ENCODE measurements at regions not wholly inside any gene's neighbourhood (a gene's known extent, or its start where the extent isn't known, plus 50 kb on each side); places are given as distances from the start of the nearest gene placed in this dataset.

DNA sequence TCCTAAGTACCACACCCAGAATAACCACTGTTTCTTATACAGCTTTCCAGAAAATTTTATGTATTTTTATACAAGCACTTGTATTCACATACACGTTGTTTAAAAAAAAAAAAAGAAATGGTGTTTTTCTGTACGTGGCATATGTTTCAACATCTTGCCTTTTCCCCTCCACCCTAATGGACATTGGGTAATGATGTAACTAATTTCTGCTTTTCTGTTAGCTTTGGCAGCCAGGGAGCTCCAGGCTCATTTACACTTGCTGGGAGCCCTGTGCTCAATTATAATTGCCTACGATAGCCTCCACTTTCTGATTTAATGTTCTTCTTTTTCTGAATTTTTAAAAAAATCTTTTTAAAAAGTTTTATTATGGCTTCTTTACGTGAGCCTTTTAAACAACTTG is 352.4 kb downstream of the UTRN start:
- Histone ChIP-seq H3K4me1 (ENCODE audit: insufficient read depth, low read length) (no peaks in the 10 kb centered on the region), H3K9ac (ENCODE audit: low read depth, low read length) (no peak overlapping the region), H3K27me3 (ENCODE audit: insufficient read depth, low read length) (no peaks in the 10 kb centered on the region), H3K4me3 (ENCODE audit: low read length) (no peak overlapping the region), H3K27ac (ENCODE audit: low read length) (no peak overlapping the region), H3K9me3 (ENCODE audit: insufficient read depth, low read depth, low read length) (no peaks in the 10 kb centered on the region), H3K36me3 (ENCODE audit: insufficient read depth, low read depth, low read length) (no peaks in the 10 kb centered on the region)

DNA sequence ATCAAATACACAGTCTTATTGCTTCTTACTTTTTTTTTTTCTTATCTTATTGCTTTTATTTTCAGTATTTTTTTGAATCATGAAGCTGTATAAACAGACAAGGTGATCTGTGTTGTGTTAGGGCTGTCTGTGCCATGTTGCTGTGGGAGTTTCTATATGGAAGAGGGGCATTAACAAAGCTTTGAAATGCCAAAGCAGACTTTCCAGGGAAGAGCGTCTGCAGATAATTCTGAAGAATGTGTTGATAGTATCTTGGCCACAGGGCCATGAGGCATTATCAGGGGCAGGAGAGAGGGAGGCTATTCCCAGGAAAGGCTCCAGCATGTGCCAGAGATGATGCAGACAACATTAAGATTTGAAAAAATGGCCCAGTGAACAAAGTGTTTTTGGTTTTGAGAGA is 354.5 kb downstream of the UTRN start:
- H3K36me3 ChIP-seq (ENCODE audit: insufficient read depth, low read depth, low read length): no peaks in the 10 kb centered on the region
- no peaks in the 10 kb centered on the region for H3K9me3 ChIP-seq (ENCODE audit: insufficient read depth, low read depth, low read length)
- peaks cover 10% of the 10 kb centered on the region; the same call in 1 of the 2 replicates for H3K4me1 ChIP-seq (ENCODE audit: insufficient read depth, low read length)
- H3K27me3 ChIP-seq (ENCODE audit: insufficient read depth, low read length): no peaks in the 10 kb centered on the region
- no peak overlapping the region for H3K9ac ChIP-seq (ENCODE audit: low read depth, low read length)
- H3K27ac ChIP-seq (ENCODE audit: low read length): no peak overlapping the region
- H3K4me3 ChIP-seq (ENCODE audit: low read length): no peak overlapping the region

DNA sequence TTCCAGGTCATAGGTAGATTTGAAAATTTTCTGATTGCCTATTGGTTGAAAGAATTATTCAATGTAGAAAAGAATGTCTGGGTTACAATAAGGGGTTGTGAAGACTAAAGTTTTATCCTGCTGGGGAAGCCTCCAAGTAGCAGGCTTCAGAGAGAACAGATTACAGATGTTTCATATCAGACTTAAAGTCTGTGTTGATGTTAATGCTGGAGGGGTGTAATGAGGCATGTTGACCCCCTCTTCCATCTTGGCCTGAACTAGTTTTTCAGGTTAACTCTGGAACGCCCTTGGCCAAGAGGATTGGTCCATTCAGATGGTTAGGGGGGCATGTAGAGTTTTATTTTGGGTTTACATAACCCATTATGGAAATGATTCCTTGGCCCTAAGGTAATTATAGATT is 356.2 kb downstream of the UTRN start:
- Histone ChIP-seq H3K9ac (ENCODE audit: low read depth, low read length) (no peak overlapping the region), H3K4me3 (ENCODE audit: low read length) (no peak overlapping the region), H3K36me3 (ENCODE audit: insufficient read depth, low read depth, low read length) (no peaks in the 10 kb centered on the region), H3K4me1 (ENCODE audit: insufficient read depth, low read length) (peaks cover 25% of the 10 kb centered on the region), H3K9me3 (ENCODE audit: insufficient read depth, low read depth, low read length) (no peaks in the 10 kb centered on the region), H3K27me3 (ENCODE audit: insufficient read depth, low read length) (no peaks in the 10 kb centered on the region), H3K27ac (ENCODE audit: low read length) (no peak overlapping the region)

DNA sequence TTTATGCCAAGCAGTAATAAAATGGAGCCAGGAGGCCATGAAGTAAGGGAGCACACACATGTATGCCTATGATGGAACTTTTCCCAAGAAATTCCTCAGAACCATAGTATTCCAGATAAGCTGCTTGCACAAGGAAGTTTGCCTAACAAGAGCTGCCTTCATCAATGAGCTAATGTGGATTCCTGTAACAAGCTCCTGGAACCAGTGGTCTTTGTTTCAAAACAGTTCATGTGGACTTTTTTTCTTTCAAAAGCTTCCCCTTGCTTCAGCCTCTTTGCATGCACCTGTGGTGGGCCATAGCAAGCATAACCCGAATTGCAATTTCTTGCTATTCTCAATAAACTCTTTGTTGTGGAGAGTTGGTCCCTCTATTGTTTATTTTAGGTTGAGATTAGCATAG is 359.6 kb downstream of the UTRN start:
- peak overlapping the region; percentile 62 for H3K27ac ChIP-seq (ENCODE audit: low read length)
- peak overlapping the region; percentile 58; the same call in 1 of the 2 replicates for H3K9ac ChIP-seq (ENCODE audit: low read depth, low read length)
- H3K36me3 ChIP-seq (ENCODE audit: insufficient read depth, low read depth, low read length): no peaks in the 10 kb centered on the region
- H3K4me1 ChIP-seq (ENCODE audit: insufficient read depth, low read length): peaks cover 56% of the 10 kb centered on the region
- no peak overlapping the region for H3K4me3 ChIP-seq (ENCODE audit: low read length)
- H3K9me3 ChIP-seq (ENCODE audit: insufficient read depth, low read depth, low read length): no peaks in the 10 kb centered on the region
- H3K27me3 ChIP-seq (ENCODE audit: insufficient read depth, low read length): no peaks in the 10 kb centered on the region

DNA sequence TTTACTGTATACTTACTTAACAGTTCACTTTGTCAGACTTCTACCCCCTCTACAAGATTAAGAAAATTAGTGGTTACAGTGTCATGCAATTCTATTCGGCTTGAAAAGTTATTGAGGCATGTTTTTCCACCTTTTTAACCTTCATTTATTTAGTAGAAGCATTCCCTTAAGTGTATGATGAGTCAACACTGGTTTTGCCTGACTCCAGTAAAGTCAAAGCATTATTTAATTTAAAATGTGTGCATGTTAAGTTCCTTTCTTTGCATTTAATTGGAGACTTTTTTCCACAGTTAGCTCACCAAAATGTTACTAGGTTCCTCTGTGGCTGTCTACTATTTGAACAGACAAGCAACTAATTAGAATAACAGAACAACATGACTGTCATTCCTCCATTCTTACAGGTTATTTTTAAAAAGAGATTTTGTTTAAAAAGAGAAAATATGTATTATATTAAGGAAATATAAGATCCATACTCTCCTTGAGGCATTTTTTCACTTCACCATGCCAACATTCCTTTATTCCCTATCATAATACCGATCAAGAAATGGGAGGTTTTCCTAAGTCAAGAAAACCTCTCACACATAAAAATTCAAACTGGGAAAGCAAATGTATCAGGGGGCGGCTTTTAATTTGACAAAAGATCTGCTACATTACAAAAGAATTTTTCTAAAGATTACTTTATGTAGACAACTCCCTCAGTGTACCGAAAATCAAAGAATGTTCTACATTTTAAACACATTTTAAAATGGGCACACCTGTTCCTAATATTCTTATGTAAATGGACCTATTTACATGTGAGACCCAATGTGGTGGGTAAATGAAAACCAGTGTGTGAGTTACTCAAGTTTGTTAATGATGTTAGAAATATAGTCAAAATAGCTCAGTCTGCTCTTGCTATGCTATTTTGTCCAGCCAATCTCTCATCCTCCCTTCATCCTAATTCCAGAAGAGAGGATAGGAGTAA is 361.2 kb downstream of the UTRN start:
- Histone ChIP-seq H3K27ac (ENCODE audit: low read length) (peak overlapping the region; percentile 50), H3K4me3 (ENCODE audit: low read length) (0 out of 2 replicates have a peak overlapping the region, but pooled peaks have one; percentile 26), H3K27me3 (ENCODE audit: insufficient read depth, low read length) (no peaks in the 10 kb centered on the region), H3K9me3 (ENCODE audit: insufficient read depth, low read depth, low read length) (no peaks in the 10 kb centered on the region), H3K36me3 (ENCODE audit: insufficient read depth, low read depth, low read length) (no peaks in the 10 kb centered on the region), H3K9ac (ENCODE audit: low read depth, low read length) (peak overlapping the region; percentile 64), H3K4me1 (ENCODE audit: insufficient read depth, low read length) (peaks cover 56% of the 10 kb centered on the region)

DNA sequence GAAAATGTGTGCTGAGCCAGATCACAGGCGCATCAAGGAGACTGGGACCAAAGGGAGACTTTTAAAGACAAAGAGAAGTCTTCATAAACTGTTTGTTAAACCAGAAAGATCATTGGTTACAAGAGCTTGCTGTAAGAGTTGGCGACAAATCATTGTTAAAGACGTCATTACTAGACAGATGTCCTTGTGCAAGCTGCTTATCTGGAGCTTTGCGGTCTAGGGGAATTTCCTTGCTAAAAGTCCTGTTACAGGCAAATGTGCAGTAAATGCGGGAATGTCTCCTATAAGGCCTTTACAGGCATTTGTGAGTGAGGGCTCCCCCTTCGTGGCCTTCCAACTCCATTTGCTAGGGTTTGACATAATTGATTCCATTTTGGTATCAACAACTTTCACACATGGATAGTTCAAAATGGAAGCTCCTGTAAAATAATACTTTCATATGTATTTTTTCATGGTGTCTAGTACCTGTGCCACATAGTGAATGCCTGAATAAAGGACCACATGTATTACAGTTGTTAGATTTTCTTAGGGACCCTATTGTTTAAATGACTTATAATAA is 362.4 kb downstream of the UTRN start:
- Histone ChIP-seq H3K27ac (ENCODE audit: low read length) (peak overlapping the region; percentile 50), H3K9ac (ENCODE audit: low read depth, low read length) (peak overlapping the region; percentile 54; the same call in 1 of the 2 replicates), H3K27me3 (ENCODE audit: insufficient read depth, low read length) (no peaks in the 10 kb centered on the region), H3K4me3 (ENCODE audit: low read length) (no peak overlapping the region), H3K36me3 (ENCODE audit: insufficient read depth, low read depth, low read length) (no peaks in the 10 kb centered on the region), H3K9me3 (ENCODE audit: insufficient read depth, low read depth, low read length) (no peaks in the 10 kb centered on the region), H3K4me1 (ENCODE audit: insufficient read depth, low read length) (peaks cover 61% of the 10 kb centered on the region)

DNA sequence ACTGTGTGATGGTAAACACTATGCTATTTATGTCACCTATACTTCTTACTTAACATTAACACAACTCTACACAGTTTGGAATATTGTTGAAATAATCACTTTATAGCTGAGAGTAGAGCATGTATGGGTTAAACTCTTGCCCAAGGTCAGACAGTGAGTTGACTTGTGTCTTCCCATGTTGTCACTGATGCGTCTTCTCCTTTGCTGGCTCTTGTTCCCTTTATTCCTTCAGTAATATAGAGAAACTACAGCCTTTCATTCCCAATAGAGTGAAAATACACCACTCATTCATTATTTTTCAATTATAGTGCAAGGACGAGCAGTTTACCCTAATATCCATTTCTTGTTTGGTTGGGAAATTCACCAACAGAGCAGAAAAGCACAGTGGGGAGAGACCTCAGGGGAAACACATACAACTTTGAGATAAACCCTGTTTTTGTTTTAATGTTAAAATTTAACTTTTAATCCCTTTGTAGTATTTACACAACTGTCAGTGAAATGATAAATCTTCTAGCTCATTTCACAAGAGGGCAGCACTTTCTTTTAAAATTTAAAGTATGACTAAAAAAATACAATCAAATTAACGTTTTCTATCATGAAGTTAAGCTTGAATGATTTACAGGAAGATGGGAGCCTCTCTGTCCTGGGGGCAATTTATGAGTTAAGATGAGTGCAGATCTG is 363.0 kb downstream of the UTRN start:
- Histone ChIP-seq H3K9ac (ENCODE audit: low read depth, low read length) (peak overlapping the region; percentile 54; the same call in 1 of the 2 replicates), H3K36me3 (ENCODE audit: insufficient read depth, low read depth, low read length) (no peaks in the 10 kb centered on the region), H3K27ac (ENCODE audit: low read length) (peak overlapping the region; percentile 50)

DNA sequence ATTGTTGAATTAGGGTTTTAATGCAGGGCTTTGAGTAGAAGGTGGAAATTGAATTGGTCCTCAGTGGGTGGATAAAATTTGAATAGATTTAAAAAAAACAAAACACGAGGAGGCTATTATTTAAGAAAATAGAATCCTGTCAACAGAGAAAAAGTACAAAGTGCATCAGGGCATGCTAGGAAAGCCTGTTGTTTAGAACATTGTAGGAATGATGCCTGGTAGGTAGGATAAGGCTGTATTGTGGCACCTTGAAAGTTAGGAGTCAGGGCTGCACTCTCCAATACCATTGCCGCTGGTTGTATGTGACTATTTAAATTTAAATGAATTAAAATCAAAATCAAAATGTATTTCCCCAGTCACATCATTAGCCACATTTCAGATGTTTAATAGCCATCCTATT is 363.9 kb downstream of the UTRN start:
- no peaks in the 10 kb centered on the region for H3K27me3 ChIP-seq (ENCODE audit: insufficient read depth, low read length)
- no peak overlapping the region for H3K9ac ChIP-seq (ENCODE audit: low read depth, low read length)
- no peak overlapping the region for H3K4me3 ChIP-seq (ENCODE audit: low read length)
- no peaks in the 10 kb centered on the region for H3K9me3 ChIP-seq (ENCODE audit: insufficient read depth, low read depth, low read length)
- peaks cover 56% of the 10 kb centered on the region for H3K4me1 ChIP-seq (ENCODE audit: insufficient read depth, low read length)
- no peak overlapping the region for H3K27ac ChIP-seq (ENCODE audit: low read length)
- no peaks in the 10 kb centered on the region for H3K36me3 ChIP-seq (ENCODE audit: insufficient read depth, low read depth, low read length)

More for the DNA sequence above, 363.0 kb downstream of the UTRN start:
- H3K9me3 ChIP-seq (ENCODE audit: insufficient read depth, low read depth, low read length): no peaks in the 10 kb centered on the region
- H3K4me1 ChIP-seq (ENCODE audit: insufficient read depth, low read length): peaks cover 61% of the 10 kb centered on the region
- no peak overlapping the region for H3K4me3 ChIP-seq (ENCODE audit: low read length)
- H3K27me3 ChIP-seq (ENCODE audit: insufficient read depth, low read length): no peaks in the 10 kb centered on the region

DNA sequence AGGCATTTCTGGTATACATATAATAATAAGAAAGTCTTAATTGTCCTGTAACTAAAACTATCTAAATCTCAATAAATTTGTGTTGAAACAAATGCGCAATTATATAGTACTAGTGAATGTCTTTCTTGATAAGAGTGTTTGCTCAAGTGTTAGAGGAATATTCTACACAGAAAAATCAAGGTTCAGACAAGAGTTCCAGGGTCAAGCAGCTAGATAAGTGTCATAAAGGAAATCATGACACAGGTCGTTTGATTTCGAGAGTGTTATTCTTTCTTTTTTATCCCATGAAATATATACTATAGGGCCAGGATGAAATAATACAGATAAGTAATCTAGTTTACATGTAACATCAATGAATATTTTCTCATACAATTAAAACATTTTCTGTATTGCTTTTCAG is 366.1 kb downstream of the UTRN start:
- Histone ChIP-seq H3K27ac (ENCODE audit: low read length) (no peak overlapping the region), H3K9ac (ENCODE audit: low read depth, low read length) (no peak overlapping the region), H3K4me1 (ENCODE audit: insufficient read depth, low read length) (peaks cover 46% of the 10 kb centered on the region), H3K36me3 (ENCODE audit: insufficient read depth, low read depth, low read length) (no peaks in the 10 kb centered on the region), H3K9me3 (ENCODE audit: insufficient read depth, low read depth, low read length) (no peaks in the 10 kb centered on the region), H3K4me3 (ENCODE audit: low read length) (no peak overlapping the region), H3K27me3 (ENCODE audit: insufficient read depth, low read length) (no peaks in the 10 kb centered on the region)

DNA sequence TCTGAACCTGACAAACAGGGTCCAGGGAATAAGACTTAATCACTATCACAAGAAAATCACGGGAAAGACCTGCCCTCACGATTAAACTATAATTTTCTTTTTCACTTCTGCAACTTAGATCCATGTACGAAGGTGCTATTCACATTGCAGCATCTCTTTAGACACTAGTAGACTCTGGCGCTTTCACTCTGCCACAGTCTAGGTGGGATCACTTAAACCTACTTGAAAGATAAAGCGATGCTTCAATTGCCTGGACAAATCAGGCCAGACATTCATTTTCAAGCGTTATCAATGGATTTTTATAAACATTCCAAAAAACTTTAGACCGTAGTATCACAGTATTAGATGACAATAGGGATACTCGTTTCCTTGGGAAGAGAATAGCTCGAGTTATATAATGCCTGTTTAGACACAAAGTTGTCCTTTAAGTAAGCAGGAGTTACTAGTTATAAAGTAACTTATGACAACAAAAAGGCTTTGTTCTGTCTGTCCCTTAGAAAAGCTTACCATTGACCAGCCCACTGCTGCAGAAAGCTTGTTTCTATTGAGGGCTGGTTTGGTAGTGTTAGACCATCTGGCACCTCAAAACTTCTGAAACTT is 367.3 kb downstream of the UTRN start:
- H3K36me3 ChIP-seq (ENCODE audit: insufficient read depth, low read depth, low read length): no peaks in the 10 kb centered on the region
- peaks cover 39% of the 10 kb centered on the region for H3K4me1 ChIP-seq (ENCODE audit: insufficient read depth, low read length)
- H3K4me3 ChIP-seq (ENCODE audit: low read length): no peak overlapping the region
- no peak overlapping the region for H3K27ac ChIP-seq (ENCODE audit: low read length)
- H3K27me3 ChIP-seq (ENCODE audit: insufficient read depth, low read length): no peaks in the 10 kb centered on the region
- no peak overlapping the region for H3K9ac ChIP-seq (ENCODE audit: low read depth, low read length)
- H3K9me3 ChIP-seq (ENCODE audit: insufficient read depth, low read depth, low read length): no peaks in the 10 kb centered on the region

DNA sequence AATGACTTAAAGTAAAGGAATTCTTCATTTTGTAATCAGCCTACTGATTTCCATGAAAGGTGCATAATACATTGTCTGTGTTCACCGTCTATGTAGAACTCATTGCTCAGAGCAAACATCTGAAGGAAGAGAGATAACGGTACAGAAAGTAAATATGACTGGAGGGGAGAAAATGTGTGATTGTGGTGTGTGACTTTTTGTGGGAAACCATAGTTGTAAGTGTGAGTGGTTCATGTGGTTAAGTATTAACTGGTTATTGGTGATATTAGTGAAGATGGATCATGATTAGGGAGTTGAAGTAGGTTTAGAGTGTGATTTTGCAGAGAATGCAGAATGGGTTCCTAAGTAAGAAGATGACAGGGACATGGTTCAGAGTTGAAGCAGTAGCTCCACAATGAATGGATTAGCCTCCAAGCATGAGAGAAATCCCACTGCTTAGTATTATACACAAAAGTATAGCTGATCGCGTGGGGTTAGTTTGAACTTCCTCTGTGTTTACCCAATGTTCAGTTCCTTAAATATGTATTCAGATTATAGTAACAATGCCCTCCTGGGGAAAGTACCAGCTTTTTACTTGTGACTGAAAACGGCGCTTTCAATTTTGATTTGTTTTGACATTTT is 368.9 kb downstream of the UTRN start:
- H3K4me1 ChIP-seq (ENCODE audit: insufficient read depth, low read length): peaks cover 37% of the 10 kb centered on the region; the same call in 1 of the 2 replicates
- H3K9ac ChIP-seq (ENCODE audit: low read depth, low read length): no peak overlapping the region
- H3K9me3 ChIP-seq (ENCODE audit: insufficient read depth, low read depth, low read length): no peaks in the 10 kb centered on the region
- H3K4me3 ChIP-seq (ENCODE audit: low read length): no peak overlapping the region
- H3K27me3 ChIP-seq (ENCODE audit: insufficient read depth, low read length): no peaks in the 10 kb centered on the region
- no peaks in the 10 kb centered on the region for H3K36me3 ChIP-seq (ENCODE audit: insufficient read depth, low read depth, low read length)
- no peak overlapping the region for H3K27ac ChIP-seq (ENCODE audit: low read length)

Measured in iPS-20b (cell line).